Heart right ventricle (tissue), 16 donors: ENCODE measurements at regions not wholly inside any gene's neighbourhood (a gene's known extent, or its start where the extent isn't known, plus 50 kb on each side); places are given as distances from the start of the nearest gene placed in this dataset.
"Not testable (repeated sequence)": the region's sequence is repeated elsewhere in the genome, so short reads cannot be mapped to it uniquely, and the experiment has no call there.

ENCODE experiments used
- ATAC-seq, 8 donors: fragments of 200-7000 bp; cut with Tn5 transposase; one replicate each; pipeline ENCODE4 v1.9.1; 2020; ENCODE audit warnings: mild to moderate bottlenecking in 8 of 8, moderate library complexity in 8 of 8, moderate number of reproducible peaks in 1 of 8
- DNase-seq, 2 donors: peaks; one replicate each; pipeline ENCODE4 v3.0.0-alpha.2; 2020
- H3K27ac ChIP-seq, 10 donors: fragments of 200-600 bp; sonication (generic) in 2 of 10; one replicate each; pipeline versions ENCODE4 v1.5.0 to v1.8.0; 2020 to 2022; ENCODE audit warnings: mild to moderate bottlenecking in 3 of 10
- H3K27me3 ChIP-seq, 7 donors: fragments of 200-600 bp; one replicate each; pipeline ENCODE4 v1.8.0; 2021 to 2022; ENCODE audit warnings: mild to moderate bottlenecking in 2 of 7
- H3K36me3 ChIP-seq, 9 donors: fragments of 200-600 bp; sonication (generic) in 1 of 9; one replicate each; pipeline versions ENCODE4 v1.5.0 to v1.8.0; 2020 to 2022; ENCODE audit warnings: mild to moderate bottlenecking in 2 of 9
- H3K4me1 ChIP-seq, 9 donors: fragments of 200-600 bp; sonication (generic) in 1 of 9; one replicate each; pipeline versions ENCODE4 v1.5.0 to v1.8.0; 2020 to 2022; ENCODE audit warnings: mild to moderate bottlenecking in 4 of 9
- H3K4me3 ChIP-seq, 10 donors: fragments of 200-600 bp; sonication (generic) in 2 of 10; one replicate each; pipeline versions ENCODE4 v1.5.0 to v1.8.0; 2020 to 2022; ENCODE audit warnings: mild to moderate bottlenecking in 7 of 10, moderate library complexity in 2 of 10
- H3K9me3 ChIP-seq, 11 donors: fragments of 200-600 bp in 10 of 11; sonication (generic) in 2 of 11; one replicate each; pipeline versions ENCODE4 v1.5.0 to v1.8.0; 2013 to 2022; ENCODE audit warnings: mild to moderate bottlenecking in 2 of 11, control low read depth in 1 of 11, moderate library complexity in 1 of 11
- WGBS, 2 donors: extraction: QIAGEN DNeasy Blood & Tissue Kit; methylation state at CpG; one replicate each; pipeline ENCODE4 v1.1.7; 2013; ENCODE audit warnings: inconsistent platforms in 1 of 2; 5-methylcytosine and 5-hydroxymethylcytosine counted together
- intact Hi-C, 10 donors: fragments of 100-400 bp; cut with DNase I; formaldehyde crosslinking; loops; one replicate each; pipeline versions ENCODE4 v1.11.1 to v1.14.2; 2022
- TF ChIP-seq, protein P1 (sequence below), 9 donors: fragments of 200-600 bp; sonication (generic) in 2 of 9; IDR thresholded peaks; one replicate each; pipeline versions ENCODE4 v1.5.0 to v1.8.0; 2021 to 2022; ENCODE audit warnings: antibody characterized with exemption in 9 of 9, mild to moderate bottlenecking in 5 of 9, moderate library complexity in 1 of 9
- donor health status: Arrhythmogenic right ventricular cardiomyopathy.
- donor health status: ischemic (EF 13 %, LVEDD 7.1; RV severe dilation, severe dysfunction).
- donor health status: healthy with polysubstance abuse.
- donor health status: DM: no; HTN: yes; CAD: no.
- donor health status: DM: no; HTN: no; CAD: no.
- donor health status: ischemic (EF 25% LVEDD 6.9; RV normal size, moderate dysfunction).
- donor health status: ischemic (EF 25% LVEDD 5.7; RV mildly dilated, moderate dysfunction).
- donor health status: healthy.
- donor health status: DM: yes; HTN: yes; CAD: no.
- donor health status: Ischemic cardiomyopathy.
- donor health status: ischemic (EF 35%, LVEDD 5.7; RV mildly dilated, moderate dysfunction).
- donor health status: nonischemic (EF 11% LVEDD 7.7; RV severe dilation, severe dysfunction).
- donor health status: DM: yes; HTN: yes; CAD: no.
- donor health status: PGD.
- donor health status: ischemic (EF 29% LVEDD 5.4; RV normal size, mild dysfunction).
- donor health status: nonischemic (EF 23%, LVEDD 6.1; RV moderate dilation, normal function).

DNA sequence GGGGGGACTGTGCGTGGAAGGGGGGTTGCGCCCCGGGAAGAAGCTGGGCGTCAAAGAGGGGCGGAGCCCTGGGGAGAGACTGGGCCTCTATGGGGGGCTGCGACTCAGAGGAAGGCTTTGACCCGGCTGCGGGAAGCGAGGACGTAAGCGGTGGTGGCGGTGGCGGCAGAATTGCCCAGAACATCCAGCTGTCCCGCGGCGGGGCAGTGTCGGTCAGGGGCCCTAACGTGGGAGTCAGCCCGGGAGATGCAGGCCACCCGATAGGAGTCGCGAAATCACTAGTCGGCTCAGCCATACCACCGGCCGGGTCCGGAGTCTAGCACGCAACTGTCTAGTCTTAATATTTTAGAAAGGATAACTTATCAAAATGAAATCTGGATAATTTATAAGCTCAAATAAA is 387.6 kb upstream of the EYS start:
- intact Hi-C loops, result no loop called here
- no peak for DNase-seq
- no peaks in the 10 kb centered on the region for H3K4me1 ChIP-seq
- H3K27me3 ChIP-seq, result no peaks in the 10 kb centered on the region
- TF ChIP-seq, protein P1, sequence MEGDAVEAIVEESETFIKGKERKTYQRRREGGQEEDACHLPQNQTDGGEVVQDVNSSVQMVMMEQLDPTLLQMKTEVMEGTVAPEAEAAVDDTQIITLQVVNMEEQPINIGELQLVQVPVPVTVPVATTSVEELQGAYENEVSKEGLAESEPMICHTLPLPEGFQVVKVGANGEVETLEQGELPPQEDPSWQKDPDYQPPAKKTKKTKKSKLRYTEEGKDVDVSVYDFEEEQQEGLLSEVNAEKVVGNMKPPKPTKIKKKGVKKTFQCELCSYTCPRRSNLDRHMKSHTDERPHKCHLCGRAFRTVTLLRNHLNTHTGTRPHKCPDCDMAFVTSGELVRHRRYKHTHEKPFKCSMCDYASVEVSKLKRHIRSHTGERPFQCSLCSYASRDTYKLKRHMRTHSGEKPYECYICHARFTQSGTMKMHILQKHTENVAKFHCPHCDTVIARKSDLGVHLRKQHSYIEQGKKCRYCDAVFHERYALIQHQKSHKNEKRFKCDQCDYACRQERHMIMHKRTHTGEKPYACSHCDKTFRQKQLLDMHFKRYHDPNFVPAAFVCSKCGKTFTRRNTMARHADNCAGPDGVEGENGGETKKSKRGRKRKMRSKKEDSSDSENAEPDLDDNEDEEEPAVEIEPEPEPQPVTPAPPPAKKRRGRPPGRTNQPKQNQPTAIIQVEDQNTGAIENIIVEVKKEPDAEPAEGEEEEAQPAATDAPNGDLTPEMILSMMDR (IDR thresholded peaks at IDR 0.05), result no peak
- WGBS, 2 donors, result 96 to 98% methylated on average over 27 of the region's 27 CpGs
- no peaks in the 10 kb centered on the region for H3K36me3 ChIP-seq
- H3K9me3 ChIP-seq, result peaks cover 0 to 9% (median 0%) of the 10 kb centered on the region in 11 donors
- ATAC-seq, result no peak
- H3K4me3 ChIP-seq, result no peak overlapping the region
- H3K27ac ChIP-seq, result no peak overlapping the region

DNA sequence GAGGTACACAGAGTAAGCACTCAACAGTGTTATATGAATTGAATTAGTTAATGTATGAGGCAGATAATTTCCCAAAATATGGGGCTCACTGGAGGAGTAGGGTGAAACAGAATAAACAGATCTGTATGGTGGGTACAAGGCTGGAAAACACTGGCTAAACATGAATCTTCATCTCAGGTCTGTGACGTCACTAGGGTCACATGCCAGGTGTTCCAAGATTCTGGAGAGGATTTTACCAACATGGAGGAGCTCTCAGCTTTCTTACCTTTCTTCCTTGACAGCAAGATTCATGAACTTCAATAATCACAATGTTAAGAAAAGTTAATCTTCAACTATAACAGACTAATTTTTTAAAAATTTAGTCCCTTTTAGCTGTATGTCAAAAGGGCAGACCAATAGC is 385.3 kb upstream of the EYS start:
- H3K4me1 ChIP-seq, H3K27me3 ChIP-seq, H3K4me3 ChIP-seq, ATAC-seq, DNase-seq, H3K36me3 ChIP-seq, H3K27ac ChIP-seq, intact Hi-C loops: not testable (repeated sequence)
- H3K9me3 ChIP-seq, result peaks cover 0 to 18% (median 0%) of the 10 kb centered on the region in 11 donors
- WGBS, 2 donors, result 83 to 88% methylated on average over 1 of the region's 1 CpG

DNA sequence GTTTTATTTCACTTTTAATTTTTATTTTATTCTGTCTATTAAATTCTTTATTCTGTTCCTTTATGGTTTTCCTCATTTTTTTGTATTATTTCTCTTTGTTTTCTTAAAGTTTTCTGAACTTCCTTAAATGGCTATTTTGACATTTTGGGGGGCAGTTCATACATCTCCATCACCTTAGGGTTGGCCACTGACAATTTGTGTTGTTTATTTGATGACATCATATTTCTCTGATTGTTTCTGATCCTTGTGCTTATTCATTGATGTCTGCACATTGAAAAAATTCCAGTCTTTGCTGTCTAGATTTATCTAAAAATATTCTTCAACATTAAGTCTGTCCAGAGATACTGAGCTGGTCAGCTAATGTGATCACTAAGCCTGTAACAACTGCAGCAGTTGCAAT is 379.5 kb upstream of the EYS start:
- Histone ChIP-seq H3K27me3 (no peaks in the 10 kb centered on the region), H3K4me3 (no peak overlapping the region), H3K27ac (no peak overlapping the region), H3K9me3 (peaks cover 0 to 65% (median 14%) of the 10 kb centered on the region in 11 donors), H3K4me1 (no peaks in the 10 kb centered on the region), H3K36me3 (no peaks in the 10 kb centered on the region)
- DNase-seq (no peak), ATAC-seq (no peak)
- intact Hi-C loops, result no loop called here
- TF ChIP-seq, protein P1 (IDR thresholded peaks at IDR 0.05), result no peak

DNA sequence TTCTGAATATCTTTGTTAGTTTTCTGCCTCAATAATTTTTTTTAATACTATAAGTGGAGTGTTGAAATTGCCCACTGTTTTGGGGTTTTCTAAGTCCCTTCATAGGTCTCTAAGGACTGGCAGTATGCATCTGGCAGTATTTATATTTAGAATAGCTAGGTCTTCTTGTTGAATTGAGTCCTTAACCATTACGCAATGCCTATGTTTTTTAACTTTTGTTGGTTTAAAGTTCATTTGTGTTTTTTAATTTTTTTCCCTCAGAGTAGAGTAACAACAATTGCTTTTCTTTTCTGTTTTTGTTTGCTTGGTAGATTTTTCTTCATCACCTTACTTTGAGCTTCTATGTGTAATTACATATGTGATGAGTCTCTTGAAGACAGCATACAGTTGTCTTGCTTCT is 375.9 kb upstream of the EYS start:
- no peak for ATAC-seq
- Histone ChIP-seq H3K27ac (no peak overlapping the region), H3K9me3 (peaks cover 0 to 69% (median 14%) of the 10 kb centered on the region in 11 donors), H3K36me3 (no peaks in the 10 kb centered on the region), H3K27me3 (no peaks in the 10 kb centered on the region), H3K4me1 (no peaks in the 10 kb centered on the region), H3K4me3 (no peak overlapping the region)
- 89 to 91% methylated on average over 1 of the region's 1 CpG for WGBS, 2 donors
- intact Hi-C loops, result no loop called here
- no peak for DNase-seq
- TF ChIP-seq, protein P1 (IDR thresholded peaks at IDR 0.05), result no peak

DNA sequence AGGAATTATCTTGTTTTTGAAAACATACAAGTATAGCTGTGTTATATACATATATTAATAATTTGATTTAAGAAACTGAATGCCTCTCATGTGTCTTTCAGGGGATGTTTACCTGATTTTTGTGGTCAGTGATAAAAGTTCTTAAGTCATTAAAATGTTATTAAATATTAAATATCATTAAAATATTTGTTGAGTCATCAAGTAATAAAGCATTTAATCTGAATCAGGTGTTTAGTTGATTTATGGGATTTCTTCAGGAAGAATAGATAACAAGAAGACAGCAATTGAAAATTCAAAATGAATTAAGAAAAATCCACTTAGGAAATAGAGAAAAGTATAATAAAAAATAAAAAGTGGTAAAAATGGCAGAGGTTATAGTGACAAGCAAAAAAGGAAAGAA is 361.9 kb upstream of the EYS start:
- Histone ChIP-seq H3K9me3 (peaks cover 0 to 3% (median 0%) of the 10 kb centered on the region in 11 donors), H3K36me3 (no peaks in the 10 kb centered on the region), H3K27me3 (no peaks in the 10 kb centered on the region), H3K4me3 (no peak overlapping the region), H3K27ac (no peak overlapping the region), H3K4me1 (no peaks in the 10 kb centered on the region)
- DNase-seq, result no peak
- ATAC-seq, result no peak
- intact Hi-C loops, result no loop called here
- TF ChIP-seq, protein P1 (IDR thresholded peaks at IDR 0.05), result no peak
